ENCODE measurements at regions not wholly inside any gene's neighbourhood (a gene's known extent, or its start where the extent isn't known, plus 50 kb on each side); places are given as distances from the start of the nearest gene placed in this dataset.

DNA sequence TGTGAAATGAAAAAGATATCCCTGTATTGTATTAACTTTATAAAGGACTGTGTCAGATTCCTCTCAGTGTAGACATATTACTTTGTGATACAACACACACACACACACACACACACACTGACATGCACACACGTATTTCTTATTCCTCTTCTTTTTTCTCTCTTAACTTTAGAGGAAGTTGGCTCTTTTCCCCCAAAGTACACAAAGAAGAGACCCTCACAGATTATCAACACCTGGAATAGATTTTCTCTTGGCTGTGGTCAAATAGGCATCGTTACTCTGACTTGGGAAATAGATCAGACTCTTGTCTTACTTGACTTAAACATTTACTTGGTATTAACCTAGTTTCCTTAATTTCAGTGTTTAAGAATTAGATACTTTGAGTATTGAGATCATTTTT, 792.8 kb downstream of the ADGRL2 start:
- TF ChIP-seq GATA3 (IDR thresholded peaks at IDR 0.05; ENCODE audit: low read depth, low read length) (no peak), GATA2 (IDR thresholded peaks at IDR 0.05; ENCODE audit: low read depth, low read length) (no peak)
